ENCODE measurements at regions not wholly inside any gene's neighbourhood (a gene's known extent, or its start where the extent isn't known, plus 50 kb on each side); places are given as distances from the start of the nearest gene placed in this dataset. TPM values are rescaled to one million over a fixed set of nuclear protein-coding genes. Genes with fewer than 3 reads are reported as not detected.

DNA sequence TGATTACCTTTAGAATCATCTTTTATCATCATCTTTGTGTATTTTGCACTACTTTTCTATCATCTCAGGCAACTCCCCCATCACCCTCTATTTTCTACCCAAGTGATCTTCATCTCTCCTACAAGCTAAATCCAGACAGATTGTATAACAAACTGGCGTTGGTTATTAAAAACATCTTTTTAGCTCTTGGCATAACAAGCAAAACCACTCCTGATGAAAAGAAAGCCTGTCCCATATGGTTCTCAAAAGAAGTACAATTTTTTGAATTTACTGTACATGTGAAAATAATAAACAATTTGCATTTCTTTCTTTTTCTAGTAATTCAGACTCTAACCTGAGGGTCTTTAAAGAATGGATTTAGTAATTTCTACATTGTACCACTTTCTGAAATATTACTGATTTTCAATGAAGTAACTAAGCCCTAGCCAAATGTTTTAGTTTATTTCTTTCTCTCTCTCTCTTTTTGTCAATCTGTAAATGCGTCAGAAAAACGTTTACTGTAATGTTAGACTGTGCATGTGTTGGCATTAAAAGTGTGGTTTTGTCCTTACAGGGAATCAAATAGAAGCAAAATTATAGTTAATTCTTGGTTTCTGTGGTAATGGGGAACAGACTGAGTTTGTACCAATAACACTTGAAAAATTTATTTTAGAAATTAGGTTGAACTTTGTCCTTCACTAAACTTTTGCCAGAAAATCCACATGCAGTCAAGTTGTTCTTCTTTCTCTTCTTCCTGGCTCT, 52.5 kb upstream of the RPS23 start (continued):
- TF ChIP-seq, protein P1, sequence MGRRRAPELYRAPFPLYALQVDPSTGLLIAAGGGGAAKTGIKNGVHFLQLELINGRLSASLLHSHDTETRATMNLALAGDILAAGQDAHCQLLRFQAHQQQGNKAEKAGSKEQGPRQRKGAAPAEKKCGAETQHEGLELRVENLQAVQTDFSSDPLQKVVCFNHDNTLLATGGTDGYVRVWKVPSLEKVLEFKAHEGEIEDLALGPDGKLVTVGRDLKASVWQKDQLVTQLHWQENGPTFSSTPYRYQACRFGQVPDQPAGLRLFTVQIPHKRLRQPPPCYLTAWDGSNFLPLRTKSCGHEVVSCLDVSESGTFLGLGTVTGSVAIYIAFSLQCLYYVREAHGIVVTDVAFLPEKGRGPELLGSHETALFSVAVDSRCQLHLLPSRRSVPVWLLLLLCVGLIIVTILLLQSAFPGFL (CRISPR knock-in tag; IDR thresholded peaks at IDR 0.05; ENCODE audit: borderline replicate concordance) = no peak
- TF ChIP-seq NFATC4 (CRISPR knock-in tag; IDR thresholded peaks at IDR 0.05) = no peak
- no peak for TF ChIP-seq ZNF219 (CRISPR knock-in tag; IDR thresholded peaks at IDR 0.05; ENCODE audit: borderline replicate concordance)
- TF ChIP-seq JAZF1 (CRISPR knock-in tag; IDR thresholded peaks at IDR 0.05) = no peak

DNA sequence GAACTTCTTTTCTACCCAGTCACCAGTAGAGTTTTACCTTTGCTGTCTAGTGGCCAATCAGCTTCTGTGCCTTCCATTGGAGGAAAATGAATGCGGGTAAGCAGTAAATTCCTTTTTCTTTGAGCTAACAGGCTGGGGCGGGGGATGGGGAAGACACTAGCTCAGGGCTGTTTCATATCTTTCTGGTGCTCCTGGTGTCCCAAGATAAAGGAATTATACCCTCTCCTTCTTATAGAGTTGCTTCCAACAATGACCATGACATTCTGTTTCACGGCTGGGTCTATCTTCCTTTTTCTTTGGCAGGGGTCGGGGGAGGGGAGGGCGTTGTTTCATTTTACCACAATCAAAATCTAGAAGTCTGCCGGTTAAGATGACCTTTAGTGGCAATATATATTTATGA, 51.2 kb upstream of the RPS23 start:
- ChIA-PET CTCF (no interaction called here), POLR2A (no interaction called here)
- Mint-ChIP-seq H3K9me3 (peaks cover 32% of the 10 kb centered on the region), H3K36me3 (peaks cover 18% of the 10 kb centered on the region), H3K4me1 (peaks cover 4% of the 10 kb centered on the region; the same call in 1 of the 2 replicates), H3K4me3 (no peak overlapping the region), H3K27me3 (ENCODE audit: low read depth) (peaks cover 3% of the 10 kb centered on the region; the same call in 1 of the 2 replicates), H3K27ac (no peak overlapping the region)
- ATAC-seq = no peak
- no peak for DNase-seq (ENCODE audit: low spot score)
- TF ChIP-seq EMX1 (CRISPR knock-in tag; IDR thresholded peaks at IDR 0.05) = no peak
- TF ChIP-seq, protein P2, sequence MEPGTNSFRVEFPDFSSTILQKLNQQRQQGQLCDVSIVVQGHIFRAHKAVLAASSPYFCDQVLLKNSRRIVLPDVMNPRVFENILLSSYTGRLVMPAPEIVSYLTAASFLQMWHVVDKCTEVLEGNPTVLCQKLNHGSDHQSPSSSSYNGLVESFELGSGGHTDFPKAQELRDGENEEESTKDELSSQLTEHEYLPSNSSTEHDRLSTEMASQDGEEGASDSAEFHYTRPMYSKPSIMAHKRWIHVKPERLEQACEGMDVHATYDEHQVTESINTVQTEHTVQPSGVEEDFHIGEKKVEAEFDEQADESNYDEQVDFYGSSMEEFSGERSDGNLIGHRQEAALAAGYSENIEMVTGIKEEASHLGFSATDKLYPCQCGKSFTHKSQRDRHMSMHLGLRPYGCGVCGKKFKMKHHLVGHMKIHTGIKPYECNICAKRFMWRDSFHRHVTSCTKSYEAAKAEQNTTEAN (CRISPR knock-in tag; IDR thresholded peaks at IDR 0.05) = no peak
- TF ChIP-seq, protein P3, sequence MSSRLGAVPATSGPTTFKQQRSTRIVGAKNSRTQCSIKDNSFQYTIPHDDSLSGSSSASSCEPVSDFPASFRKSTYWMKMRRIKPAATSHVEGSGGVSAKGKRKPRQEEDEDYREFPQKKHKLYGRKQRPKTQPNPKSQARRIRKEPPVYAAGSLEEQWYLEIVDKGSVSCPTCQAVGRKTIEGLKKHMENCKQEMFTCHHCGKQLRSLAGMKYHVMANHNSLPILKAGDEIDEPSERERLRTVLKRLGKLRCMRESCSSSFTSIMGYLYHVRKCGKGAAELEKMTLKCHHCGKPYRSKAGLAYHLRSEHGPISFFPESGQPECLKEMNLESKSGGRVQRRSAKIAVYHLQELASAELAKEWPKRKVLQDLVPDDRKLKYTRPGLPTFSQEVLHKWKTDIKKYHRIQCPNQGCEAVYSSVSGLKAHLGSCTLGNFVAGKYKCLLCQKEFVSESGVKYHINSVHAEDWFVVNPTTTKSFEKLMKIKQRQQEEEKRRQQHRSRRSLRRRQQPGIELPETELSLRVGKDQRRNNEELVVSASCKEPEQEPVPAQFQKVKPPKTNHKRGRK (CRISPR knock-in tag; IDR thresholded peaks at IDR 0.05; ENCODE audit: borderline replicate concordance) = no peak

Small RNAs in the stretch of these regions (microRNA-seq; reads per million reads assigned to microRNA genes)
- not detected for gene MIR3977 (ENCODE audit: borderline number of aligned reads)
